NCI-H2196 treated with DMSO at 0.1 percent for 48 hours (cell line): ENCODE measurements at regions not wholly inside any gene's neighbourhood (a gene's known extent, or its start where the extent isn't known, plus 50 kb on each side); places are given as distances from the start of the nearest gene placed in this dataset.

Experiments used
- DNase-seq: peaks from one replicate; lab custom pipeline; 2025; ENCODE audit not compliant: unreplicated experiment; lab: John Stamatoyannopoulos, UW

DNA sequence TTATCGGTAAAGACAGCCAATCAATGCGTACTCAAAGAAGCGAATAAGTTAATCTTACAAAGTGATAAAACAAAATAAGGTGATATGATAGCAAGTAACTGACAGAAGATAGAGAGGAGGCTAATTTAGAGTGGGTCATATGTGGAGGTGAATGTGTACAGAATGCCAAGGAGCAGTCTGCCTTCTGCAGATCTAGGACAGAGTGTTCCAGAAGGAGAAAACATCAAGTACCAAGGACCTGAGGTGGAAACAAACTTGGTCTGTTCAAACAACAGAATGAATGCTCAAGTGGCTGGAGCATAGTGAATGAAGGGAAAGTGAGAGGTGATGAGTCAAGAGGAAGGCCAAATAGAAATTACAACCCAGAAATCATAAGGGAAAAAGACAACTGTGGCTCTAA, 170.3 kb upstream of the BMP4 start:
- no peak for DNase-seq

DNA sequence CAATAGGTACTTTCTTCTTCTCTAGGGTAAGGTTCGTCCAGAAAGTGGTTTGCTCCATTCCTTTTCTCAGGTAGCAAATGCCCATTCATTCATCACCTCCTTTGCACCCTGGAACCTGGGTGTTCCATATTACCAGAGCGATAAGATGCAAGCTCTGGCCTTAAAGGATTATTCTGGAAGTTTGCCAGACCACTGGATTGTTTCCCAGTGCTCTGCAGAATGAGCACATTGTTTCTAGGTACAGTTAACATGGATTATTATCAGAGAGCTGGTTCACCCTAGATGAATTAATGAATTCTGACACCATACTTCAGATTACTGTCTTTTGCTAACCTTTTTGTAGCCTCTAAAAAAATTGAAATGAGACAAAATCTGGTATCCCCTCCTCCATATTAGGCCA, 170.9 kb upstream of the BMP4 start:
- no peak for DNase-seq

DNA sequence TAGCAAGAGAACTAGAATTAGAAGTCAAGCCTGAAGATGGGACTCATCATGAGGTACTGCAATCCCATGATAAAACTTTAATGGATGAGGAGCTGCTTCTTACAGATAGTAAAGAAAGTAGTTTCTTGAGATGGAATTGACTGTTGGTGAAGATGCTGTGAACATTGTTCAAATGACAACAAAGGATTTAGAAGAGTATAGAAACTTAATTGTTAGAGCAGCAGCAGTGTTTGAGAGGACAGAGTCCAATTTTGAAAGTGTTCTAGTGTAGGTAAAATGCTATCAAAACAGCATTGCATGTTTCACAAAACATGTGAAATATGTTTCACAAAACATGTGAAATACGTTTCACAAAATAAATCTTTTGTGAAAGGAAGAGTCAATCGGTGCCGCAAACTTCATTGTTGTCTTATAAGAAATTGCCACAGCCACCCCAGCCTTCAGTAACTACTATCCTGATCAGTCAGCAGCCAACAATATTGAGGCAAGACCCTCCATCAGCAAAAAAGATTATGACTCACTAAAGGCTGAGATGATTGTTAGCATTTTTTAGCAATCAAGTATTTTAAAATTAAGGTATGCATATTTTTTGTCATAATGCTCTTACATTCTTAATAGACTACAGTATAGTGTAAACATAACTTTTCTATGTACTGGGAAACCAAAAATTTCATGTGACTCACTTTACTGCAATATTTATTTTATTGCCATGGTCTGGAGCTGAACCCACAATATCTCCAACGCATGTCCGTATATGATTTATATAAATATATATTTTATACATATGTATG, 173.4 kb upstream of the BMP4 start:
- no peak for DNase-seq

DNA sequence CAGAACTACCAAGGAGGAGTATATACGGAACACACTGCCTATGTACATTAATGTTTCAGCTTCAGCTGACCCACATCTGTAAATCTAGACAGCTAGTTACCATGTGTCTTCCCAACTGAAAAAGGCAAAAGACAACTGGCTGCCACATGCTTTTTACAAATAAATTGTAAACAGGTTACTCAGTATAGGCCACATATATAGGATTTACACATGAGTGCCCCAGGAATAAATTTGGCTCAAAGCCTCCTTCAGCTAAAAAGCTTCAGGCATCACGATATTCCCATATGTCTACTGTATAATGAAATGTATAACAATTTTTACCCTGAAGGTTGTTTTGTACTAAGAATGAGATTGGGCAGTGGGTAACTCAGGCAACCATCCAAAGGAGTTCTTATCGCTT, 175.9 kb upstream of the BMP4 start:
- no peak for DNase-seq

DNA sequence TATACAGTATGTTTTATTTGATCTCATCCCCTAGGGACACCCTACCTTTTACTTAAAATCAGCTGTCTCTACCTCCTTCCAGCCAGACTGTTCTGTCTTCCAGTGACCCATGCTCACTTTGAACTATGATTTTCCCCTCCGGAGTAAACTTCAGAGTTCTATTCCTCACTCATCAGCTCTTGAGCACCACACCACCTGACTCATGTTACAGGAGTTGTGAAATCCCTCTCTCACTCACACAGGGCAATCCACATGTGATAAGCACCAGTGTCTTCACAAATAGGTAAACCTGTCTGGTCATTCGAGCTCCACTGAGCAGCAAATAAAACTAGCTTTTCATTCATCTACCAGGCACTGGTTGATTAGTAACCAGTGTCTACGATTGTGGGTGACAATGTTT, 177.3 kb upstream of the BMP4 start:
- DNase-seq, result no peak

DNA sequence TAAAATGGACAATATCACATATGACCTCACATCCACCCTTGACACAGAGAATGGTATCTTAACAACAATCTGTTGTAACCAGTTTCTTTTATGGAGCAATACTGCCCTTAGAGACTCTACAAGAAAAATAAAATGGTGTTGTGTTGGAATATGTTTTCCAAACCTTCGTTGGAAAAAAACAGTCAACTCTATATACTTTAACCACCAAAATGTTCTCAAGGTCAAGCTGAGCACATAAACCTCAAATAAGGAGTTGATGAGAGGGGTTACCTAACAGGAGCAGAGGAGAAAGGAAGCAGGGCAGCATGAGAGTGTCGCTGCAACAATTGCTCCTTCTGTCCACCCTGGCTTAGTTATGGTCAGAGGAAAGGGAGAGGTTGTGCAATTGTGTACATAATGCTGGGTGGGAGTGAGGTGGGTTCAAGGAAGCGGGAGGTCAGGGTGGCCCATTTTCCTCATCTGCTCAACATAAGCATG, 179.2 kb upstream of the BMP4 start:
- DNase-seq, result no peak

DNA sequence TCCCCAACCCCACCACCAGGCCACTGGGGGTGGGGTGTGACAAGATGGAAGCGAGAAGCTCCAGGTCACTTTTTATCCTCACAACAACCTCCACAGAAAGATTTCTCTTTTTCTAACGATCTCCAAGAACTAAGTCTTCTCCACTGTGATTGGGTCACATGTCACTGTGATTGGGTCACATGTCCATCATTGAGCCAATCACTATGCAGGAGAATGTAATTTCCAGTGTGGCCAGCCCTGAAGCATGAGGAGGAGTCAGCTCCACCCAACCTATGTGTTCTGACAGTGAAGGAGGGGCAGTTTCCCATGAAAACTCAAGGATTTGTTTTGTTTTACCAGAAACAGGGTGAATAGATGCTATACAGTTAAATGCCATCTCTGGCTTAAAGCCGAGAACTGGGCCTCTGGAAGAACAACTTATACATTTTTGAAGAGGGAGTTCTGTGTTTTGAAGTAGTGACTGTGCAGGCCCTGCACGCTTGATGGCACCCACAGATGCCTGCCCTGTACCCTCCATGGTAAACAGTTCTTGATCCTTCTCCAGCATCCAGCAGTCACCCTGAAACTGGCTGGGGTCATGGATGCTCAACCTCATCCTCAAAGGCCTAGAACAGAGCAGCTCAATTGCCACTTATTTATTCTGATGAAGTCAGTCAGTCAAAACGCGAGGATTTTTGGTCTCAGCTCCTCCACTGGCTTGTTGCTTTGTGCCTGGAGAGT, 180.4 kb upstream of the BMP4 start:
- DNase-seq, result no peak

DNA sequence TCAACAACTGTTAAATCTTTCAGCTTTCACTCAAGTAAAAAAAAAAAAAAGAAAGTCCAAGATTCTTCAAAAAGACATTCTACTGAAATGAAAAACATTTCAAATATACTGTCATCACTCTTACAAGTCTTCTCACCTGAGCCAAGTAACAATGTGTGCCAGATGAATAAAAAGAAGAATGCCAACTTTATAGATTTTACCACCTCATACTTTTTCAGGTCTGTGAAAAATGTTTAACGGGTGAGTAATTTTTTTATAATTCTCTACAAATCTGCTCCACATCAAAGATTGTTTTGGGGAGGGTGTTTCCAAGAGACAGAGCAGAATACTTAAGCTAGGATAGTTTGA, 181.0 kb upstream of the BMP4 start:
- DNase-seq, result no peak

DNA sequence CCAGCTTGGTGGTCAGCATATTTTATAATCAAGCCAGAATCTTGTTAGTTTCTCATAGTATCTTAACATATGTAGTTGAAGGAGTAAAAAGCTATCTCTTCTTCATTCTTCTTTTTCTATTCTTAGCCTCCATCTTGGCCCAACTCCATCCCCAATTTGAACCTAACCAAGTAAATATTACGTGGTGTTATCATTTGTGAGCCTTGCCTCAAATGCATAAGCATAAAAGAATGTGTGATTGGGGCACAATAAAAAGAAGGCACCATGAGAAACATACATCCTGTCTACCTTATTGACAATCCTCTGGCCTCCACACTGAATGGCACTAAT, 181.4 kb upstream of the BMP4 start:
- no peak for DNase-seq

DNA sequence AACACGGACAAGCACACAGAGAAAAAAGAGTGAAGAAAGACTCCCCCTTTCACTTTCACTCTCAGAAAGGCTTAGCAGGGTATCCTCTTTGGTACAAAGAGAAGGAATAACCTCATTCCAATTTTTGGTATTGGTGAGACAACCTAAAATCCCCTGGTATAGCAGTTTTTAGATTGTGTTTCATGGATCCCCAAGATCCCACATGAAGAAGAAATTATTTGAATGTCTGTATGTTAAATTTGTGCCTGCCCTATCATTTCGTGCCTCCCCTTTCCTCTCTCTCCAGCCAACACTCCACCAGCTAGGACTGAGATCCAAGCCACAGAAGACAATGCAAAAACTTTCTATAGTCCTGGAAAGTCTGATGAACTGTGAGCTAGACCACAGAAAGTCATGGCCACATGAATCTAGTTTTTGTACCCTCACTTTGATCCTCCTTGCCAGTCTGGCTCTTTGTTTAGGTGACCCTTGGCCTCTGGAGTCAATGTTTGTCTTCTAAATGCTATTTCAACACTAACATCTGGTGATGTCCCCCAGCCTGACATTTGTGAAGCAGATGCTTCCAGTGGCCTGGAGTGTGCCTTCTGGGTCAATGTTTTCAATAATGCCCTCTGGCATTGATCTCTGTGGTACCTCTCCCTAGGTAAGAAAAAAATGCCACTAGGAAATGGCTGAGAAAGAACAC, 181.9 kb upstream of the BMP4 start:
- DNase-seq, result no peak

DNA sequence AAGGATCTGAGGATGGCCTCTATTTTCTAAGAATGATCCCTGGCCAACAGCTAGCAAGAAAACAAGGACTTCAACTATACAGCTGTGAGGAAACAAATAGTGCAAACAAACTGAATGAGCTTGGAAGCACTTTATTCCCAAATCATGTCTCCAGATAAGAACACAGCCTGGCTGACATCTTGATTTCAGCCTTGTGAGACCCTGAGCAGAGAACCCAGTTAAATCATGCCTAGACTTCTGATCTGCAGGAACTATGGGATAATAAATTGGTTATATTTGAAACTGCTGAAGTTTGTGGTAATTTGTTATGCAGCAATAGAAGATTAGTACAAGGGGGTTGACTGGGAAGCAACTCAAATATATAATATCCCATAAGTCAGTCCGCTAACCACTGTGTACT, 183.9 kb upstream of the BMP4 start:
- DNase-seq, result no peak

DNA sequence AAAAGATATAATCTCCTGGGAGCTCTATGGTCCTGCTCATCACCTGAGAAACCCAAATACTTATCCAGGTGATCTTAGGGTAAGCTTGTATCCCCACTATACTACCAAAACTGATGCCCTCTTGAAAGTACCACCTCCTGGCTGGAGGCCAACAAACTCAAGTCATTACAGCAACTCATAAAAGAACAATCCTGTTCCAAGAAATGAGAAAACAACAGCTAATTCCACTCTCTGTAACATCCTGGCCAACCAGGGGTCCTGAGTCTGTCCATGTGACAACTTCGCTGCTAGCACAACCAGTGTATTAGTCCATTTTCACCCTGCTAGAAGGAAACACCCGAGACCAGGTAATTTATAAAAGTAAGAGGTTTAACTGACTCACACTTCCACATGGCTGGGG, 190.0 kb upstream of the BMP4 start:
- no peak for DNase-seq

DNA sequence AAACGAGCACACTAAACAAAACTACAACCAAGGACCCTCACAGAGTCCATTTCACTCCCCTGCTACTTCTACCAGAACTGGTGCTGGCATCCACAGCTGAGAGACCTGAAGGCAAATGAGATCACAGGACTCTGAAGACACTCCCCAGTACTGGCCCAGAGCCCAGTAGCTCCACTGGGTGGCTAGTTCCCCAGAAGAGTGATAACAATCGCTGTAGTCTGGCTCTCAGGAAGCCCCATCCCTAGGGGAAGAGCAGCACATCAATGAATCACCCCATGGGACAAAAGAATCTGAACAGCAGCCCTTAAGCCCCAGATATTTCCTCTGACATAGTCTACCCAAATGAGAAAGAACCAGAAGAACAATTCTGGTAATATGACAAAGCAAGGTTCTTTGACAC, 190.7 kb upstream of the BMP4 start:
- no peak for DNase-seq

DNA sequence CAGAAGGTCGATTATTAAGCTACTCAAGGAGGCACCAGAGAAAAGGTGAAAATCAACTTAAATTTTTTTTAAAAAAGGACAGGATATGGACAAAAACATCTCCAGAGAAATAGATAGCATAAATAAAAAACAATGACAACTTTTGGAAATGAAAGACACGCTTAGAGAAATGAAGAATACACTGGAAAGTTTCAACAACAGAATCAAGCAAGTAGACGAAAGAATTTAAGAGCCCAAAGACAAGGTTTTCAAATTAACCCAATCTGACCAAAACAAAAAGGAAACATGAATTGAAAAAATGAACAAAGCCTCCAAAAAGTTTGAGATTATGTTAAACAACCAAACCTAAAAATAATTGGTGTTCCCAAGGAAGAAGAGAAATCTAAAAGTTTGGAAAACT, 191.1 kb upstream of the BMP4 start:
- no peak for DNase-seq

DNA sequence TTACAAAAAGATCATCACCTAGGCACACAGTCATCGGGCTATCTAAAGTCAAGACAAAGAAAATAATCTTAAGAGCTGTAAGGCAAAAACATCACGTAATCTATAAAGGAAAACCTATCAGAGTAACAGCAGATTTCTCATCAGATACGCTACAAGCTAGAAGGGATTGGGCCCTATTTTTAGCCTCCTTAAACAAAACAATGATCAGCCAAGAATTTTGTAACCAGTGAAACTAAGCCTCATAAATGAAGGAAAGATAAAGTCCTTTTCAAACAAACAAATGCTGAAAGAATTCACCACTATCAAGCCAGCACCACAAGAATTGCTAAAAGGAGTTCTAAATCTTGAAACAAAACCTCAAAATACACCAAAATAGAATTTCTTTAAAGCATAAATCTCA, 191.6 kb upstream of the BMP4 start:
- DNase-seq, result no peak

DNA sequence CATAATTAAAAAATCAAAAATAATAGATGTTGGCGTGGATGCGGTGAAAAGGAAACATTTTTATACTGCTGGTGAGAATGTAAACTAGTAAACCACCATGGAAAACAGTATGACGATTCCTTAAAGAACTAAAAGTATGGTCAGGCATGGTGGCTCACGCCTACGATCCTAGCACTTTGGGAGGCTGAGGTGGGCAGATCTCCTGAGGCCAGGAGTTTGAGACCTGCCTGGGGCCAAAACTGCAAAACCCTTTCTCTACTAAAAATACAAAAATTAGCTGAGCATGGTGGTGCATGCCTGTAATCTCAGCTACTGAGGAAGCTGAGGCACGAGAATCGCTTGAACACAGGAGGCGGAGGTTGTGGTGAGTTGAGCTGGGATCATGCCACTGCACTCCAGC, 195.7 kb upstream of the BMP4 start:
- no peak for DNase-seq

DNA sequence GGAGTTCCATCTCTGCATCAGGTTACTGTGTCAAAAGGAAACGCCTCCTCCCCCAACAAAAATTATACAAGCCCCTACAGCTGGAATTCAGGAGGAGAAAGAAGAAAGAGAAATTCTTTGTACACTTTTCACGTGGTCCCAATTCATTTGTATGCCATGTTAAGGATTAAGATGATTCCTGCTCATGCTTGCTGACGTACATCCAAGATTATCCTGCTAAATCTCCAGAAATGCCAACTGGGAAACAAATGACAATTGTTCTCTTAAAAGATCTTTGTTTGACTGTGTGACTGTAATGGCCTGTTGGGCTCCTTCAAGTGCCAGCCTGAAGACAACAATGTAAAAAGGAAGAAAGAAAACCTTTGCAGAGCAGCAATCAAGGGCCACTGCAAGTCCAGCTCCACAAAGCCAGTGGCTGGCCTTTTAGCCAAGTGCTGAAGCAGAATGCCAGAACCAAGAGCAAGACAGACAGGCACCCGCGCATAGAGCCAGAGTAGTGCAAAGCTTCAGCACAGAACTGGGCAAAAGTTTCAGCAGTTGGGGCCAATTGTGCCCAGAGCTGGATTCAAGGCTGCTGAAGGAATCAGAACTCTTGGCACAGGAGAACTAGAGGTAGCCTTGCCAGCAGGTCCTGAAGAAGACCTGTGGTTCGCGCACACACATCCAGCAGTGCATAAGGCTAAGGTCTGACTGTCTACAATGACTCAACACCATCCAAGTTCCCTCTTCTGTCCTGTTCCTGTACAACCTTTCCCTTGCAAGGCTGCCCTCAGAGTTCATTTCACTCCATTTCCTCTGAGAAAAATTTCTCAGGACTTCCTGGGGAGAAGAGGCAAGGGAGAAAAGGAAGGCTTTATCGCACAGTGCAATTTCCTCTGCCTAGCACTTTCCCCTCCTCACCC, 209.7 kb upstream of the BMP4 start:
- DNase-seq, result no peak

DNA sequence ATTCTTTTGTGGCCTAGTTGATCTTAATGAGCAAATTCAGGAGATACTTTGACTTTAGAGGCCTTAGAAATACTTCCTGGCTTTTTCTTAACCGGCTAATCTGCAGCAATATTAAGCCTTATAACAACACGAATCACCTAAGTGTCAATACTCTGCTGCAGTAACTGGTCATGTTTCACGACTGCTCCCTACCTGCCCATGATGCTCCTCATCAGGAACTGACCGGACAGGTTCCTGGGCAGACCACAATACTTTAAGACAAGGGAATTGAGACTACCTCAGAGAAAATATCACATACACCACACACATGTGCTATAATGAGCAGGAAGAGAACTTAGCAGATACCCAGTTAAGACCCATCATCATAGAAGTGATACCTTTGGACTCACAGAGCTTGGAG, 211.9 kb upstream of the BMP4 start:
- no peak for DNase-seq

DNA sequence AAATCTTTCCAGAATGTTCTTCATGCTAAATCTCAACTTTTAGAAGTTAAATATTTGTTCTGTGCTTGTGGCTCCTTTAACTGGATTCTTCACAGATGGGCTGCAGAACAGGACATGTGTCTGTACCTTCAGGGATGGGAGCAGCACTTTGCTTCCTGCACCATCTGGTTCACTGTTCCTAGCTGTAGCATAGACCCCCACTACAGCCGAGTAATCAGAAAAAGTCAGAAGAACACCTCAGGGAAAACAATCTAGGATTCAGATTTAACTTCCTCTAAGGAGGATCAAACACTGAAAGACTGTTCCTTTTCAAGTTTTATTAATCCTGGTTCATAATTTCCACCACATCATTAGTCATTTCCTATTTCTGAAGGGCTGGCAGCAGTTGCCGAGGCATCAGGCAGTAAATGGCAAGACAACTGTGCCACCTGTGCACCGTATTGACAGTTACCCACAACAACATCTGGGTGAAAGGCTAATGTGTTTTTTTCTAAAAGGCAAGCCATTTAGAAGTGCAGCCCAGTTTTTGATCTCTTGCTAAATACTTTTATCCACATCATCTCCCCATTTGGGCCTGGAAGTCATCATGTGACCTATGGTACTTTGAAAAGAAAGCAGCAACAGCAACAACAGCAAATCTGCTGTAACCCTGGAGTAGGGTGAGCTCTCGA, 212.8 kb upstream of the BMP4 start:
- no peak for DNase-seq

DNA sequence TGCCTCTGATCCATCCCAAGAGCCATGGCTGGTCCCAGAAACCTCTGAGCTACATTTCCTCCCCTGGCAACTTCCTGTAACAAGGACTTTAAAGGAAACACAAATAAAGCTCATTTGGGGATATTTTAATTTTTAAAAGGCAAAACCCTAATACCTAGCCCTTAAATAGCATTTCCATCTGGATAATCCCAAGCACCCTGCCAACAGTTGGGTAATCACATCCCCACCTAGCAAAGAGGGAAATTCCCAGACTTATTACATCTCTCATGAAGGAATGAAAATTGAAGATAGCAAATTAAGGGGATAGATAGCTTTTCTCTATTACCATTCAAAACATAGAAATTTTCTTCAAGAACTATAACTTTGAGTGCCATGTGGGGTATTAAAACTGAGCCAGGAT, 213.7 kb upstream of the BMP4 start:
- no peak for DNase-seq

DNA sequence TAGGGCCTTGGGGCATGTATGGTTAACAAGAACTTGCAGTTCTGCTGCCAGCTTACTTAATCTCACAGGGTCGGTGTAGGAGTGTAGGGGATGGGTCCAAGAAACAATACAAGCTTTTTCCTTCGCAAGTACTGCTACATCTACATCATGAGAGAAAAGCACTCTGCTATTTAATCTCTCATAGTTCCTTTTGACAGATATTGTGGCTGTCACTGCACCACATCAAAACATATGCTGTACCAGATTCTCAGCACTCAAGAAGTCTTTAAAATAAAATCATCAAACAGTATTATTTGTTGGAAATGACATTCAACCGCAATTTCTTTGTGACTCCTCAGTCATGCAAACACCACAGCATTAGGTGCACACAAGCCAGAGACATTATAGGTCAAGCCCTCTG, 215.5 kb upstream of the BMP4 start:
- DNase-seq, result no peak
